IPS-15b (cell line): ENCODE measurements at regions not wholly inside any gene's neighbourhood (a gene's known extent, or its start where the extent isn't known, plus 50 kb on each side); places are given as distances from the start of the nearest gene placed in this dataset.
"Not testable (repeated sequence)": the region's sequence is repeated elsewhere in the genome, so short reads cannot be mapped to it uniquely, and the experiment has no call there.

Experiments used
- H3K27me3 ChIP-seq: one replicate; pipeline ENCODE4 v1.6.1; 2013; ENCODE audit warnings: low read length; ENCODE audit not compliant: control insufficient read depth, insufficient read depth
- H3K36me3 ChIP-seq: one replicate; pipeline ENCODE4 v1.6.1; 2013; ENCODE audit warnings: low read length; ENCODE audit not compliant: control insufficient read depth, insufficient read depth
- H3K4me1 ChIP-seq: one replicate; pipeline ENCODE4 v1.6.1; 2013; ENCODE audit warnings: mild to moderate bottlenecking, low read length; ENCODE audit not compliant: control insufficient read depth, insufficient read depth
- H3K4me3 ChIP-seq: one replicate; pipeline ENCODE4 v1.5.1; 2013; ENCODE audit warnings: low read depth, low read length
- H3K9ac ChIP-seq: one replicate; pipeline ENCODE4 v1.6.1; 2013; ENCODE audit warnings: low read depth, mild to moderate bottlenecking, low read length
- H3K9me3 ChIP-seq: one replicate; pipeline ENCODE4 v1.6.1; 2013; ENCODE audit warnings: mild to moderate bottlenecking, low read length; ENCODE audit not compliant: control insufficient read depth, insufficient read depth

- no peak overlapping the region for H3K4me3 ChIP-seq
- H3K9me3 ChIP-seq = no peaks in the 10 kb centered on the region
- H3K36me3 ChIP-seq = no peaks in the 10 kb centered on the region
- H3K9ac ChIP-seq = no peak overlapping the region
- no peaks in the 10 kb centered on the region for H3K27me3 ChIP-seq
- no peaks in the 10 kb centered on the region for H3K4me1 ChIP-seq
Observed at GRCh38 chr6:113219783-113220182, 637.4 kb upstream of the MARCKS start.

GRCh38 chr6:113220832-113221231 is 636.3 kb upstream of the MARCKS start:
- Histone ChIP-seq H3K27me3 (no peaks in the 10 kb centered on the region), H3K36me3 (no peaks in the 10 kb centered on the region), H3K4me1 (no peaks in the 10 kb centered on the region), H3K9me3 (no peaks in the 10 kb centered on the region), H3K4me3 (no peak overlapping the region), H3K9ac (no peak overlapping the region)

- no peaks in the 10 kb centered on the region for H3K27me3 ChIP-seq
- H3K4me3 ChIP-seq = no peak overlapping the region
- no peaks in the 10 kb centered on the region for H3K36me3 ChIP-seq
- H3K9me3 ChIP-seq = no peaks in the 10 kb centered on the region
- no peaks in the 10 kb centered on the region for H3K4me1 ChIP-seq
- no peak overlapping the region for H3K9ac ChIP-seq
Observed at GRCh38 chr6:113221850-113222249, 635.3 kb upstream of the MARCKS start.

GRCh38 chr6:113246186-113246585 is 611.0 kb upstream of the MARCKS start:
- H3K27me3 ChIP-seq = no peaks in the 10 kb centered on the region
- no peak overlapping the region for H3K9ac ChIP-seq
- no peaks in the 10 kb centered on the region for H3K4me1 ChIP-seq
- no peaks in the 10 kb centered on the region for H3K36me3 ChIP-seq
- H3K9me3 ChIP-seq = no peaks in the 10 kb centered on the region
- H3K4me3 ChIP-seq = no peak overlapping the region

GRCh38 chr6:113248532-113248931 is 608.6 kb upstream of the MARCKS start:
- H3K4me1 ChIP-seq = no peaks in the 10 kb centered on the region
- no peaks in the 10 kb centered on the region for H3K36me3 ChIP-seq
- no peak overlapping the region for H3K4me3 ChIP-seq
- H3K9me3 ChIP-seq = no peaks in the 10 kb centered on the region
- no peaks in the 10 kb centered on the region for H3K27me3 ChIP-seq
- H3K9ac ChIP-seq = no peak overlapping the region

GRCh38 chr6:113254194-113254593 is 603.0 kb upstream of the MARCKS start:
- H3K9ac ChIP-seq, H3K4me1 ChIP-seq, H3K4me3 ChIP-seq, H3K27me3 ChIP-seq, H3K9me3 ChIP-seq, H3K36me3 ChIP-seq: not testable (repeated sequence)

GRCh38 chr6:113258771-113259170 is 598.4 kb upstream of the MARCKS start:
- Histone ChIP-seq H3K27me3 (no peaks in the 10 kb centered on the region), H3K9me3 (peaks cover 5% of the 10 kb centered on the region), H3K4me1 (no peaks in the 10 kb centered on the region), H3K4me3 (no peak overlapping the region), H3K36me3 (peaks cover 2% of the 10 kb centered on the region), H3K9ac (no peak overlapping the region)

- Histone ChIP-seq H3K36me3 (no peaks in the 10 kb centered on the region), H3K27me3 (no peaks in the 10 kb centered on the region), H3K4me3 (no peak overlapping the region), H3K9ac (no peak overlapping the region), H3K4me1 (no peaks in the 10 kb centered on the region), H3K9me3 (peaks cover 8% of the 10 kb centered on the region)
Observed at GRCh38 chr6:113271437-113271836, 585.7 kb upstream of the MARCKS start.

GRCh38 chr6:113276601-113277000 is 580.5 kb upstream of the MARCKS start:
- H3K9ac ChIP-seq = no peak overlapping the region
- H3K36me3 ChIP-seq = no peaks in the 10 kb centered on the region
- H3K4me3 ChIP-seq = no peak overlapping the region

GRCh38 chr6:113277111-113277510 is 580.0 kb upstream of the MARCKS start:
- Histone ChIP-seq H3K27me3 (no peaks in the 10 kb centered on the region), H3K36me3 (no peaks in the 10 kb centered on the region), H3K4me3 (no peak overlapping the region), H3K9ac (no peak overlapping the region), H3K4me1 (peaks cover 7% of the 10 kb centered on the region), H3K9me3 (no peaks in the 10 kb centered on the region)

More at GRCh38 chr6:113276601-113277000, 580.5 kb upstream of the MARCKS start:
- Histone ChIP-seq H3K27me3 (no peaks in the 10 kb centered on the region), H3K9me3 (no peaks in the 10 kb centered on the region), H3K4me1 (peaks cover 7% of the 10 kb centered on the region)

GRCh38 chr6:113281014-113281413 is 576.1 kb upstream of the MARCKS start:
- Histone ChIP-seq H3K27me3 (no peaks in the 10 kb centered on the region), H3K9me3 (no peaks in the 10 kb centered on the region), H3K9ac (no peak overlapping the region), H3K36me3 (no peaks in the 10 kb centered on the region), H3K4me3 (no peak overlapping the region), H3K4me1 (peaks cover 7% of the 10 kb centered on the region)

- H3K4me1 ChIP-seq = peaks cover 7% of the 10 kb centered on the region
- peaks cover 2% of the 10 kb centered on the region for H3K9me3 ChIP-seq
- H3K4me3 ChIP-seq = no peak overlapping the region
- H3K9ac ChIP-seq = no peak overlapping the region
- no peaks in the 10 kb centered on the region for H3K27me3 ChIP-seq
- H3K36me3 ChIP-seq = no peaks in the 10 kb centered on the region
Observed at GRCh38 chr6:113281431-113281830, 575.7 kb upstream of the MARCKS start.

- H3K36me3 ChIP-seq = no peaks in the 10 kb centered on the region
Observed at GRCh38 chr6:113287396-113287795, 569.7 kb upstream of the MARCKS start.

More at GRCh38 chr6:113287396-113287795, 569.7 kb upstream of the MARCKS start:
- Histone ChIP-seq H3K4me3 (no peak overlapping the region), H3K9me3 (peaks cover 4% of the 10 kb centered on the region), H3K27me3 (no peaks in the 10 kb centered on the region), H3K4me1 (no peaks in the 10 kb centered on the region), H3K9ac (no peak overlapping the region)
